HG03196 (cell line): ENCODE measurements at regions not wholly inside any gene's neighbourhood (a gene's known extent, or its start where the extent isn't known, plus 50 kb on each side); places are given as distances from the start of the nearest gene placed in this dataset.

Experiments used
- ATAC-seq: cut with Tn5 transposase; IDR thresholded peaks from one replicate; pipeline ENCODE4 v1.9.1; 2021; ENCODE audit not compliant: unreplicated experiment

GRCh38 chr7:13027321-13027720 lies 339.9 kb downstream of the ARL4A start:
- no peak for ATAC-seq

GRCh38 chr7:13028036-13028824 lies 340.8 kb downstream of the ARL4A start:
- ATAC-seq: no peak

GRCh38 chr7:13028825-13029099 lies 341.3 kb downstream of the ARL4A start:
- ATAC-seq: no peak

- no peak for ATAC-seq
These were observed 344.0 kb downstream of the ARL4A start for GRCh38 chr7:13031468-13031867.

GRCh38 chr7:13032084-13032483 lies 344.7 kb downstream of the ARL4A start:
- no peak for ATAC-seq

- no peak for ATAC-seq
These were observed 345.1 kb downstream of the ARL4A start for GRCh38 chr7:13032576-13032975.

GRCh38 chr7:13034693-13035092 lies 347.3 kb downstream of the ARL4A start:
- no peak for ATAC-seq

- ATAC-seq: no peak
These were observed 347.8 kb downstream of the ARL4A start for GRCh38 chr7:13035233-13035632.

GRCh38 chr7:13036256-13036780 lies 348.9 kb downstream of the ARL4A start:
- no peak for ATAC-seq

- ATAC-seq: no peak
These were observed 349.8 kb downstream of the ARL4A start for GRCh38 chr7:13037216-13037615.

GRCh38 chr7:13041368-13041988 lies 354.0 kb downstream of the ARL4A start:
- ATAC-seq: no peak

- ATAC-seq: no peak
These were observed 355.3 kb downstream of the ARL4A start for GRCh38 chr7:13042605-13043236.

- ATAC-seq: no peak
These were observed 356.9 kb downstream of the ARL4A start for GRCh38 chr7:13044309-13044708.

GRCh38 chr7:13047061-13047460 lies 359.6 kb downstream of the ARL4A start:
- ATAC-seq: no peak

- ATAC-seq: no peak
These were observed 362.5 kb downstream of the ARL4A start for GRCh38 chr7:13049946-13050345.

- no peak for ATAC-seq
These were observed 363.3 kb downstream of the ARL4A start for GRCh38 chr7:13050703-13051102.

- no peak for ATAC-seq
These were observed 368.4 kb downstream of the ARL4A start for GRCh38 chr7:13055732-13056368.

- ATAC-seq: peak; percentile 95
These were observed 370.2 kb downstream of the ARL4A start for GRCh38 chr7:13057462-13058200.

- no peak for ATAC-seq
These were observed 372.7 kb downstream of the ARL4A start for GRCh38 chr7:13060173-13060572.

GRCh38 chr7:13061115-13061514 lies 373.7 kb downstream of the ARL4A start:
- ATAC-seq: no peak

- ATAC-seq: no peak
These were observed 375.2 kb downstream of the ARL4A start for GRCh38 chr7:13062631-13063030.
